Suprapubic skin (tissue), 4 donors: ENCODE measurements at regions not wholly inside any gene's neighbourhood (a gene's known extent, or its start where the extent isn't known, plus 50 kb on each side); places are given as distances from the start of the nearest gene placed in this dataset.

Experiments used
- EP300 ChIP-seq: sonication (generic); formaldehyde crosslinking; IDR thresholded peaks from one replicate; pipeline ENCODE4 v1.6.1; 2017; ENCODE audit warnings: antibody characterized with exemption
- POLR2A ChIP-seq, 2 donors: fragments of 450-650 bp; IDR thresholded peaks; one replicate each; pipeline ENCODE4 v1.6.1; 2017; ENCODE audit warnings: antibody characterized with exemption in 2 of 2, mild to moderate bottlenecking in 2 of 2, moderate library complexity in 2 of 2
- POLR2AphosphoS5 ChIP-seq, 3 donors: sonication (generic); formaldehyde crosslinking; IDR thresholded peaks; one replicate each; pipeline ENCODE4 v1.6.1; 2017; ENCODE audit warnings: antibody characterized with exemption in 3 of 3
- TF ChIP-seq, protein P1 (sequence below), 2 donors: fragments of 200-600 bp in 1 of 2; fragments of 450-650 bp in 1 of 2; sonication (generic) in 1 of 2; IDR thresholded peaks; one replicate each; pipeline ENCODE4 v1.5.1; 2016 to 2019; ENCODE audit warnings: antibody characterized with exemption in 2 of 2, mild to moderate bottlenecking in 1 of 2, moderate library complexity in 1 of 2

DNA sequence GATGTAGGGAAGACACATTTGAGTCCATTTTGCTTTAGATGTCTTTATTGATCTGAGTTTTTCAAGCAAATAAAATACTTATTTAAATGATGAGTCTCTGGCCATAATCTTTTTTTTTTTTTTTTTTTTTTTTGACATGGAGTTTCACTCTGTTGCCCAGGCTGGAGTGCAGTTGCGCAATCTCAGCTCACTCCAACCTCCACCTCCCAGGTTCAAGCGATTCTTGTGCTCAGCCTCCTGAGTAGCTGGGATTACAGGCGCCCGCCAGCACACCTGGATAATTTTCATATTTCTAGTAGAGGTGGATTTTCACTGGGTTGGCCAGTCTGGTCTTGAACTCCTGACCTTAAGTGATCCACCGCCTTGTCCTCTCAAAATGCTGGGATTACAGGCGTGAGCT, 194.5 kb upstream of the MAD2L1 start:
- TF ChIP-seq POLR2A (IDR thresholded peaks at IDR 0.05), result no peak
- TF ChIP-seq POLR2AphosphoS5 (IDR thresholded peaks at IDR 0.05), result no peak
- TF ChIP-seq, protein P1, sequence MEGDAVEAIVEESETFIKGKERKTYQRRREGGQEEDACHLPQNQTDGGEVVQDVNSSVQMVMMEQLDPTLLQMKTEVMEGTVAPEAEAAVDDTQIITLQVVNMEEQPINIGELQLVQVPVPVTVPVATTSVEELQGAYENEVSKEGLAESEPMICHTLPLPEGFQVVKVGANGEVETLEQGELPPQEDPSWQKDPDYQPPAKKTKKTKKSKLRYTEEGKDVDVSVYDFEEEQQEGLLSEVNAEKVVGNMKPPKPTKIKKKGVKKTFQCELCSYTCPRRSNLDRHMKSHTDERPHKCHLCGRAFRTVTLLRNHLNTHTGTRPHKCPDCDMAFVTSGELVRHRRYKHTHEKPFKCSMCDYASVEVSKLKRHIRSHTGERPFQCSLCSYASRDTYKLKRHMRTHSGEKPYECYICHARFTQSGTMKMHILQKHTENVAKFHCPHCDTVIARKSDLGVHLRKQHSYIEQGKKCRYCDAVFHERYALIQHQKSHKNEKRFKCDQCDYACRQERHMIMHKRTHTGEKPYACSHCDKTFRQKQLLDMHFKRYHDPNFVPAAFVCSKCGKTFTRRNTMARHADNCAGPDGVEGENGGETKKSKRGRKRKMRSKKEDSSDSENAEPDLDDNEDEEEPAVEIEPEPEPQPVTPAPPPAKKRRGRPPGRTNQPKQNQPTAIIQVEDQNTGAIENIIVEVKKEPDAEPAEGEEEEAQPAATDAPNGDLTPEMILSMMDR (IDR thresholded peaks at IDR 0.05), result no peak
- no peak for TF ChIP-seq EP300
